ENCODE measurements at regions not wholly inside any gene's neighbourhood (a gene's known extent, or its start where the extent isn't known, plus 50 kb on each side); places are given as distances from the start of the nearest gene placed in this dataset.

- no peak for TF ChIP-seq CTCF (IDR thresholded peaks at IDR 0.05; ENCODE audit: poor library complexity, severe bottlenecking)
- no peak for TF ChIP-seq EP300 (conservative IDR thresholded peaks at IDR 0.05; ENCODE audit: poor library complexity, severe bottlenecking)
- TF ChIP-seq MXI1 (conservative IDR thresholded peaks at IDR 0.05; ENCODE audit: poor library complexity, severe bottlenecking): no peak
- no peak for TF ChIP-seq RAD21 (conservative IDR thresholded peaks at IDR 0.05)
- no peak for TF ChIP-seq EZH2 (IDR thresholded peaks at IDR 0.05; ENCODE audit: borderline replicate concordance, insufficient read depth, low read length, poor library complexity, severe bottlenecking)
- no peak for TF ChIP-seq TAF1 (IDR thresholded peaks at IDR 0.05; ENCODE audit: low read depth)
- TF ChIP-seq REST (IDR thresholded peaks at IDR 0.05; ENCODE audit: borderline replicate concordance): no peak
- TF ChIP-seq POLR2AphosphoS5 (IDR thresholded peaks at IDR 0.05): no peak
Measured at GRCh38 chr13:79183231-79183630, 222.8 kb downstream of the RBM26 start.
